ENCODE measurements at regions not wholly inside any gene's neighbourhood (a gene's known extent, or its start where the extent isn't known, plus 50 kb on each side); places are given as distances from the start of the nearest gene placed in this dataset.
A peak's percentile ranks its signal among the peaks of the same experiment; 100 is the strongest.

DNA sequence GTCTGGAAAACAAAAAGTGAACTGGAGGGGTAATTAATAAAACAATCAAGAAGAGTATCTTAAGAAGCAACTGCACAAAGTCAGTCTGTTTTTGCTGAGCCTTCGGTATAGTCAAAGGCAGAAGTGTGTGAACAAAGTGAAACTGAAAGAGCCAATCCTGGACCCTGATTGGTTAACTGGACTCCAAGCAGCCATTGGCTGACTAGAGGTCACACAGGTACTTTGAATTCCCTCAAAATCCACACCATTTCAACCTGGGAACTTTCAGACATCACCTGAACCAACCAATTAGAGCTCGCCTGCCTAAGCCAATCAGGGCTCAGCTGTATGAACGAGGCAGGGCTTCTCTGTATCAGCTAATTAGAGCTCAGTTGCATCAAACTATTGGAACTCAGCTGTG lies 286.7 kb downstream of the TLE4 start:
- TF ChIP-seq, protein P1, sequence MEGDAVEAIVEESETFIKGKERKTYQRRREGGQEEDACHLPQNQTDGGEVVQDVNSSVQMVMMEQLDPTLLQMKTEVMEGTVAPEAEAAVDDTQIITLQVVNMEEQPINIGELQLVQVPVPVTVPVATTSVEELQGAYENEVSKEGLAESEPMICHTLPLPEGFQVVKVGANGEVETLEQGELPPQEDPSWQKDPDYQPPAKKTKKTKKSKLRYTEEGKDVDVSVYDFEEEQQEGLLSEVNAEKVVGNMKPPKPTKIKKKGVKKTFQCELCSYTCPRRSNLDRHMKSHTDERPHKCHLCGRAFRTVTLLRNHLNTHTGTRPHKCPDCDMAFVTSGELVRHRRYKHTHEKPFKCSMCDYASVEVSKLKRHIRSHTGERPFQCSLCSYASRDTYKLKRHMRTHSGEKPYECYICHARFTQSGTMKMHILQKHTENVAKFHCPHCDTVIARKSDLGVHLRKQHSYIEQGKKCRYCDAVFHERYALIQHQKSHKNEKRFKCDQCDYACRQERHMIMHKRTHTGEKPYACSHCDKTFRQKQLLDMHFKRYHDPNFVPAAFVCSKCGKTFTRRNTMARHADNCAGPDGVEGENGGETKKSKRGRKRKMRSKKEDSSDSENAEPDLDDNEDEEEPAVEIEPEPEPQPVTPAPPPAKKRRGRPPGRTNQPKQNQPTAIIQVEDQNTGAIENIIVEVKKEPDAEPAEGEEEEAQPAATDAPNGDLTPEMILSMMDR (IDR thresholded peaks at IDR 0.05; ENCODE audit: insufficient read depth, low read depth, low read length, missing control alignments) = no peak
- peak; percentile 10 for DNase-seq (ENCODE audit: low read depth)
- no peak overlapping the region for H3K4me3 ChIP-seq (ENCODE audit: low read length)

DNA sequence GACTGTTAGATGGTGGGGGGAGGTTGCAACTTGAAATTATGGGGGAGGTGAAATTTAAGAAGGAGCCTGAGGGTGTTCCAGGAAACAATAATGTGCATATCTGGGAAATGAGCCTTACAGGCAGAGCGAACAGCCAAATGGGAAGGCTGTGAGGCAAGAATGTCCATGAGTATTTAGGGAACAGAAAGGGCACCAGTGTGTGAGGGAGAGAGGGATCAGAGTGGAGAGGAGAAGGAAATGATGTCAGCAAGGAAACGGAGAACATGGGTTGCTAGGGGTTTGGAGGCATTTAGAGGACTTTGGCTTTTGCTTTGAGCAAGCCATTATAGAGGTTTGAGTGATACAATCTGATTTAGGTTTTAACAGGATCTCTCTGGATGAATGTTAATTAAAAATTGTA lies 285.4 kb downstream of the TLE4 start:
- no peak overlapping the region for H3K4me3 ChIP-seq (ENCODE audit: low read length)
- TF ChIP-seq, protein P1 (IDR thresholded peaks at IDR 0.05; ENCODE audit: insufficient read depth, low read depth, low read length, missing control alignments) = no peak
- no peak for DNase-seq (ENCODE audit: low read depth)

DNA sequence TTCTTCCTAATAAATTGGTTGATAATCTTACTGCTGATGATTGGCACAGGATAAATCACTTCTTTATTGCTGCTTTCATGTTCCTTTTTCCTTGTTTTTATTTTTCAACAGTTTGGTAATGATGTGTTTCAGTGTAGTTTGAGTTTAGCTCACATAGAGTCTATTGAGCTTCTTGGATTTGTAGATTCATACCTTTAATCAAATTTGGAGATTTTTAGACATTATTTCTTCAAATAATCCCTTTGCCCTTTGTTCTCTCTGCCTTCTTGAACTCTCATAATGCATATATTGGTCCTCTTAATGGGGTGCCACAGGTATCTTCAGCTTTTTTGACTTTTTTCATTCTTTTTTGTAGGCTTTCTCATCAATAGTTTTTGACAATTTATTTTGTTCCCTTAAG lies 275.3 kb downstream of the TLE4 start:
- no peak overlapping the region for H3K4me3 ChIP-seq (ENCODE audit: low read length)
- TF ChIP-seq, protein P1 (IDR thresholded peaks at IDR 0.05; ENCODE audit: insufficient read depth, low read depth, low read length, missing control alignments) = no peak
- no peak for DNase-seq (ENCODE audit: low read depth)

DNA sequence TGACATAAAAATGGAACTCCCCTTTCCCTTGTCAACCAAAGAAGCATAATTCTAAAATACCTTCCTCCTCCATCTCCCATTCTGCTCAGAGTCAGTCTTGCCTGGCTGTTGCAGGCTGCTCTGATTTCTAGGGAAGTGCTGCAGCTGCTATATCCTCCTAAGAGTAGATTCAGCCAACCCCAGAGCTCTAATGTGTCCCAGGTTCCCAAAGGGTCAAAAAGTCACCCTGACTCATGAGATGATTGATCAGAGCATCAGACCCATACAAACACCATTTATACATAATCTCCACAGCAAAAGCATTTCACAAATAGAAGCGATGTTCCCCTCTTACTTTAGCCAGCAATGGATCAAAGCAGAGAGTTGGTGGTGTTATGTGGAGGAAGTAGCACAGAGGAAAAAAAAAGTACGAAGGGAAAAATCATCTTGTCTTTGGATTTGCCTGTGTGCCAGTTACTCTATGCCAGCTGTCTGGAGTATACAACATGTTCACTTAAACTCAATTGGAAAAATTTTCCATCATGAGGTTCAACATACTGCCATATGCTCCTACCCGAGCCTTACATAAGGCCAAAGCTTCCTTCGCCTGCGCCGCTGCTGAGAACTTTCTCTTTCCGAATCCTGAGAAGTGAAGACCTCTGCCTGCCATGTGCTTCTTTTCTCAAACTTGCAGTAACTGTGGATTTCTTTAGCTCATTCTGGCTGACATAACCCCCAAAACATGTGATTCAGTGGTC lies 258.0 kb downstream of the TLE4 start:
- DNase-seq (ENCODE audit: low read depth) = no peak
- H3K4me3 ChIP-seq (ENCODE audit: low read length) = no peak overlapping the region
- TF ChIP-seq, protein P1 (IDR thresholded peaks at IDR 0.05; ENCODE audit: insufficient read depth, low read depth, low read length, missing control alignments) = no peak

DNA sequence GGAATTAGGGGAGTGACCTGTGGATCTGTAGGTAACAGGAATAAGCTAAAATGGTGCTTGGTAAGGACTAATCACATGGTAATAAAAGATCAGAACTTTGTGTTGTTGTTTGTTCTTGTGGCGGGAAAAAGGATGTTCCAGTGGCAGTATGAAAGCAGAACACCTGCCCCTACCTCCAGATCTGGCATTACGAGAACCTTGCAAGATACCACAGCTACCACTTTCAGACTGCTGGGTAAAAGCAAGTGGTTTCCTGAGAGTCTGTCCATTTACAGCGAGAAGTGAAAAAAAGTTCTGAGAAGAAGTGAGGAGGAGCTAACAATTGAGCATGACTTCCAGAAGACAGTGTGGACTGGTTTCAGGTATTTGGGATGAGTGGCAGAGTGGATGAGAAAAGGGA lies 252.5 kb downstream of the TLE4 start:
- no peak overlapping the region for H3K4me3 ChIP-seq (ENCODE audit: low read length)
- TF ChIP-seq, protein P1 (IDR thresholded peaks at IDR 0.05; ENCODE audit: insufficient read depth, low read depth, low read length, missing control alignments) = no peak
- DNase-seq (ENCODE audit: low read depth) = no peak

DNA sequence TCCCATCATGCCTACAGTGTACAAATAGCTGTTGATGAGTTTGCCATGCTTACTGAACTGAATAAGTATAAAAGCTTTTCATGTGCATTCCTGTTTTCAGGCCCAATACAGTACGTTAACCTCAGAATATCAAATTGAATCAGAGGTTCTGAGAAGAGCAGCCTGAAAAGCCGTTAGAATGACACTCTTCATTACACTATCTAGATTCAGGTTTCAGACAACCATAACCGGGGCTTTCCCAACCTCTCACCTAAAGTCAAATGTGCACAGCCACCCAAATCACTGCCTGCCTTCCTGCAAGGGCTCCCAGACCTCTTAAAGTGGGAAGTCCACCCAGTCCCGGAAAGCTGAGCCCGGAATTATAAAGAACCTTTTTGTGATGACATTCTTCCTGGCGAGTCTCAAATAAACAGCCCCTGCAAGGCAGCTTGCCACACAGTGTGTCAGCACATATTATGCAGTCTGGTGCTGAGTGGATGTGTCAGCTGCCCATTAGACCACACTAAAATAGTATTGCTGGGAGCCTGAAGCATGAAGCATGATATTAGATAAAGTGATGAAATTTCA lies 245.8 kb downstream of the TLE4 start:
- TF ChIP-seq, protein P1 (IDR thresholded peaks at IDR 0.05; ENCODE audit: insufficient read depth, low read depth, low read length, missing control alignments) = no peak
- DNase-seq (ENCODE audit: low read depth) = no peak
- no peak overlapping the region for H3K4me3 ChIP-seq (ENCODE audit: low read length)

DNA sequence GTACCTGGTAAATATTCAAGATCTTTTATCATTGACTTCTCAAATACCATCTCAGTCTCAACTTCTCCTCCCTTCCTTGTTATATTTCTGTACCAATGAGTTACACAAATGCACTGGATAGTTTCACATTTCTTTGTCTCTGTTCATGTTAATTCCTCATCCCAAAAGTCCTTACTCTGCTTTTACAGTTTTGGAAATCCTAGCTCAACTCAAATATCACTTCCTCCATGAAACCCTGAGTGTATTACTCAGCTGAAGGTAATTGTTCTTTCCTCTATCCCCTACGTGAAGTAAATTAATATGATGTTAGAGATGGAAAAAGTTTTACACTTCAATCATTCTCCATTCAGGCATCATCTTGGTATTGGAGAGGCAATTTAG lies 241.5 kb downstream of the TLE4 start:
- no peak overlapping the region for H3K4me3 ChIP-seq (ENCODE audit: low read length)
- TF ChIP-seq, protein P1 (IDR thresholded peaks at IDR 0.05; ENCODE audit: insufficient read depth, low read depth, low read length, missing control alignments) = no peak
- no peak for DNase-seq (ENCODE audit: low read depth)
